RWPE2 (cell line): ENCODE measurements at regions not wholly inside any gene's neighbourhood (a gene's known extent, or its start where the extent isn't known, plus 50 kb on each side); places are given as distances from the start of the nearest gene placed in this dataset.

ENCODE experiments used
- ATAC-seq: fragments of 200-7000 bp; cut with Tn5 transposase; 3 replicates; pipeline ENCODE4 v1.9.1; 2021; ENCODE audit warnings: low read depth
- DNase-seq: peaks from one replicate; pipeline ENCODE4 v3.0.0-alpha.2; 2020; ENCODE audit warnings: low spot score
- H3K27ac ChIP-seq: fragments of 450-650 bp; 2 replicates; pipeline ENCODE4 v1.5.1; 2017; ENCODE audit warnings: mild to moderate bottlenecking; ENCODE audit not compliant: poor library complexity, severe bottlenecking
- H3K27me3 ChIP-seq: fragments of 250-450 bp; sonication (Bioruptor Pico); 2 replicates; pipeline ENCODE4 v1.5.1; 2021; ENCODE audit warnings: mild to moderate bottlenecking, moderate library complexity; ENCODE audit not compliant: insufficient read depth, poor library complexity, severe bottlenecking
- H3K36me3 ChIP-seq: fragments of 250-450 bp; sonication (Bioruptor Pico); 2 replicates; pipeline ENCODE4 v1.5.1; 2020; ENCODE audit warnings: low read depth, mild to moderate bottlenecking, moderate library complexity
- H3K4me1 ChIP-seq: fragments of 250-450 bp; sonication (Bioruptor Pico); 2 replicates; pipeline ENCODE4 v1.5.1; 2021; ENCODE audit warnings: mild to moderate bottlenecking, moderate library complexity; ENCODE audit not compliant: insufficient read depth, poor library complexity, severe bottlenecking
- H3K4me3 ChIP-seq: fragments of 250-450 bp; sonication (Bioruptor Pico); 2 replicates; pipeline ENCODE4 v1.5.1; 2021; ENCODE audit warnings: mild to moderate bottlenecking, moderate library complexity; ENCODE audit not compliant: severe bottlenecking
- H3K9me3 ChIP-seq: fragments of 250-450 bp; sonication (Bioruptor Pico); 2 replicates; pipeline ENCODE4 v1.5.1; 2021; ENCODE audit warnings: mild to moderate bottlenecking, moderate library complexity; ENCODE audit not compliant: severe bottlenecking
- TF ChIP-seq, protein P1 (sequence below): fragments of 450-650 bp; IDR thresholded peaks from one replicate; pipeline ENCODE4 v1.5.1; 2017; ENCODE audit warnings: mild to moderate bottlenecking, moderate library complexity; ENCODE audit not compliant: poor library complexity, severe bottlenecking

DNA sequence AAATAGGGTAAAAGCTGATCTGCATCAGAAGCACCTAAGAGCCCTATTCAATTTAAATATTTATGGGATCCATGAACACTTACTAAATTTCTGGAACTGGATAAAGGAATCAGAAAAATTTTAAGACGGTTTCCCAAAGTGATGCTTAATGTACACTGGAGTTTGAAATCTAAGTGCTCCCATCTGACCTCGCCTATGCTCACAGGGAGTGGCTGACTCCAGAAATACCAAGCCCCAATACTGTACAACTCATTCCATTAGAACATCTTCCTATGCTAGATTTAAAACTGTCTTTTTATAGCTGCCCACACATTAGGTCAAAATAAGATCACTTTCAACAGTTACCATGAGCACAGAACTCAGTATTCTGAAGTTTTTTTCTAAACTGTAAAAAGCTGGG is 1214.6 kb downstream of the CDH11 start:
- peaks cover 4% of the 10 kb centered on the region for H3K27me3 ChIP-seq
- no peaks in the 10 kb centered on the region for H3K4me1 ChIP-seq
- ATAC-seq (no peak), DNase-seq (no peak)
- TF ChIP-seq, protein P1, sequence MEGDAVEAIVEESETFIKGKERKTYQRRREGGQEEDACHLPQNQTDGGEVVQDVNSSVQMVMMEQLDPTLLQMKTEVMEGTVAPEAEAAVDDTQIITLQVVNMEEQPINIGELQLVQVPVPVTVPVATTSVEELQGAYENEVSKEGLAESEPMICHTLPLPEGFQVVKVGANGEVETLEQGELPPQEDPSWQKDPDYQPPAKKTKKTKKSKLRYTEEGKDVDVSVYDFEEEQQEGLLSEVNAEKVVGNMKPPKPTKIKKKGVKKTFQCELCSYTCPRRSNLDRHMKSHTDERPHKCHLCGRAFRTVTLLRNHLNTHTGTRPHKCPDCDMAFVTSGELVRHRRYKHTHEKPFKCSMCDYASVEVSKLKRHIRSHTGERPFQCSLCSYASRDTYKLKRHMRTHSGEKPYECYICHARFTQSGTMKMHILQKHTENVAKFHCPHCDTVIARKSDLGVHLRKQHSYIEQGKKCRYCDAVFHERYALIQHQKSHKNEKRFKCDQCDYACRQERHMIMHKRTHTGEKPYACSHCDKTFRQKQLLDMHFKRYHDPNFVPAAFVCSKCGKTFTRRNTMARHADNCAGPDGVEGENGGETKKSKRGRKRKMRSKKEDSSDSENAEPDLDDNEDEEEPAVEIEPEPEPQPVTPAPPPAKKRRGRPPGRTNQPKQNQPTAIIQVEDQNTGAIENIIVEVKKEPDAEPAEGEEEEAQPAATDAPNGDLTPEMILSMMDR = no peak
- H3K36me3 ChIP-seq = no peaks in the 10 kb centered on the region
- no peak overlapping the region for H3K27ac ChIP-seq
- no peak overlapping the region for H3K4me3 ChIP-seq
- no peaks in the 10 kb centered on the region for H3K9me3 ChIP-seq

DNA sequence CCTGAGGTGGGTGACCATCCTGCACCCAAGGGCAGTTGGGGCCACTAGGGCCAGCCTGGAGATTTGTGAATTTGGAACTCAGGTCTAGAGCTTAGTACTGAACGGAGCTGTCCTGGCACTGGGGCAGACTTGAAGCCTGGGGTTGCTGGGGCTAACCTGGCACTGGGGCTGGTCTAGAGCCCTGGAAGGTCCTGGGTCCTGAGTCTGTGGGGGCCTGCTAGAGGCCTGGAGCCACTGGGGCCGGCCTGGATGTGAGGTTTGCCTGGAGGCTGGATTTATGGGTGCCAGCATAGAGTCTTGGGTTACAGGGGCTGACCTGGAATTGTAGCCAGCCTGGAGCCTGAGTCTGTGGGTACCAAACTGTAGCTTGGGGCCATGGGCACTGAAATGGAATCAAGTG is 1216.9 kb downstream of the CDH11 start:
- Histone ChIP-seq H3K4me3 (no peak overlapping the region), H3K36me3 (no peaks in the 10 kb centered on the region), H3K27ac (no peak overlapping the region), H3K4me1 (no peaks in the 10 kb centered on the region), H3K27me3 (no peaks in the 10 kb centered on the region), H3K9me3 (no peaks in the 10 kb centered on the region)
- TF ChIP-seq, protein P1 = no peak
- no peak for DNase-seq
- ATAC-seq = no peak

DNA sequence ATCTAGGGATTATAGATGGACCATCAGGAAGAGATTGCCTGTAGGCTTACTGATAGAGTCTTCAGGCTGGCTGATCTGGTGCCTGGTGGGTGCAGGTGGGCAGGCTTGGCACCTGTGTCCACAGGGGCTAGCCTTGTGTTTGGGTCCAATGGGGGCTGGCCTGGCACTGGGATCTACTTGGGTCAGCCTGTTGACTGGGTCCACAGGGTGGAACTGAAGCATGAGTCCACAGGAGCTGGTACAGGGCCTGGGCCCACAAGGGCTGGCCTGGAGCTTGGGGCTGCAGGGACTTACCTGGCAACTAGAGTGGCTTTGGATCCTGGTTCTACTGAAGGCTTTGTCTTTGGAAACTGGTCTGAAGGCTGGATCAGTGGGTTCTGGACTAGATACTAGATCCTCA is 1217.7 kb downstream of the CDH11 start:
- no peak for ATAC-seq
- H3K36me3 ChIP-seq = no peaks in the 10 kb centered on the region
- TF ChIP-seq, protein P1 = no peak
- H3K9me3 ChIP-seq = no peaks in the 10 kb centered on the region
- no peak for DNase-seq
- H3K4me3 ChIP-seq = no peak overlapping the region
- no peak overlapping the region for H3K27ac ChIP-seq
- H3K4me1 ChIP-seq = no peaks in the 10 kb centered on the region
- H3K27me3 ChIP-seq = no peaks in the 10 kb centered on the region

DNA sequence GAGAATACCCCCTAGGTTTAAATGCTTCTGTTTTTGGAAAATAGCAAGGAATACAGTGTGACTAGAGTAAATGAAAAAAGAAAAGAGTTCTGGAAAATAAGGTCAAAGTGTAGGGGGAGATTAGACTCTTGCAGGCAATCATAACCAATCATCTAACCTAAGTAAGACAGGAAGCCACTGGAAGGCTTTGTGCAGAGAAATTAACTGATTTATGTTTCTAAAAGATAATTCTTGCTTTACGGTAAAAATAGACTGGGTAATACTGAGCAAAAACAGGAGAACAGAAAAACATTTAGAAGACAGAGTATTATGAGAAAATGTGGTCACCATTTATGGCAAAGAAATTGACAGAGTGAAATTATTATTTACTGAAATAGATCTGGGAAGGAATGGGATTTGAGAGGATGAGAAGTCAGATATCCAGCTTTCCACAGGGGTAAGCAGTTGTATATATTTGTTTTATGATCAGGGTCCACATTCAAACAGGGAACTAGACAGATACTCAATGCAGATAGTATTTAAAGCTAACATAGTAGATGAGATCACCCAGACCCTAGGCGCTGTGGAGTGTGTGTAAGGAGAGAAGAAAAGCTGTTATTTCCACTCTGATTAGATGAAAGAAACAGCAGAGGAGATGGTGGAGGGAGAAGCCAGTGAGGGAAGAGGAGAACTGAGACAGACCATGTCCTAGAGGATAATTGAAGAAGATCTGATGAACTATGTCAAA is 1225.3 kb downstream of the CDH11 start:
- TF ChIP-seq, protein P1 = no peak
- H3K4me1 ChIP-seq = no peaks in the 10 kb centered on the region
- DNase-seq (no peak), ATAC-seq (no peak)
- H3K27ac ChIP-seq = no peak overlapping the region
- no peaks in the 10 kb centered on the region for H3K27me3 ChIP-seq
- no peaks in the 10 kb centered on the region for H3K36me3 ChIP-seq
- no peak overlapping the region for H3K4me3 ChIP-seq
- H3K9me3 ChIP-seq = no peaks in the 10 kb centered on the region

DNA sequence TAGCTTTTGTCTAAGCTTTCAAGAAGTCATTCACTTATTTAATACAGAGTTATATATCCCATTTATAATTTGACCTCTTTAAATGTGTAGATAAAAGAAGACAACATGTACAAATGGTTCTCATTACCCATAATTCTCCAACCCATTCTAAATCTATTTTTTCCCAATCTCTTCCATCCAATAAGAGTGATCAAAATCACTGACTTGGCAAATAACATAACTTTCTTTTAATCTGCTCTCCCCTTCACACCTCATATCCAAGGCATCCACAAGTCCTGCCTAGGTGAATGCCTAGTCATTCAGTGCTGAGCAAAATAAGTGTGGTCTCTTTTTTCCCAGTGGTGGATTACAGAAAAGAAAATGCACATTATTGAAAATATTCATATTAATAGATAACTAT is 1231.1 kb downstream of the CDH11 start:
- no peak overlapping the region for H3K27ac ChIP-seq
- no peaks in the 10 kb centered on the region for H3K27me3 ChIP-seq
- DNase-seq = no peak
- no peak for ATAC-seq
- H3K9me3 ChIP-seq = no peaks in the 10 kb centered on the region
- no peaks in the 10 kb centered on the region for H3K4me1 ChIP-seq
- TF ChIP-seq, protein P1 = no peak
- H3K4me3 ChIP-seq = no peak overlapping the region
- no peaks in the 10 kb centered on the region for H3K36me3 ChIP-seq
